ENCODE measurements at regions not wholly inside any gene's neighbourhood (a gene's known extent, or its start where the extent isn't known, plus 50 kb on each side); places are given as distances from the start of the nearest gene placed in this dataset.

- TF ChIP-seq ZNF462 (CRISPR knock-in tag; IDR thresholded peaks at IDR 0.05) (no peak), EZH2 (IDR thresholded peaks at IDR 0.05; ENCODE audit: low read depth, unreplicated experiment) (no peak), CREB1 (CRISPR knock-in tag; IDR thresholded peaks at IDR 0.05; ENCODE audit: low read depth) (no peak), NANOG (IDR thresholded peaks at IDR 0.05; ENCODE audit: borderline replicate concordance) (no peak)
Observed at GRCh38 chr2:18170642-18171041, 292.2 kb downstream of the KCNS3 start (continued).

- H3K36me3 ChIP-seq (ENCODE audit: insufficient read depth): no peaks in the 10 kb centered on the region
- Mint-ChIP-seq H3K4me3 (no peak overlapping the region), H3K9me3 (no peaks in the 10 kb centered on the region), H3K27ac (no peak overlapping the region), H3K4me1 (no peaks in the 10 kb centered on the region), H3K36me3 (ENCODE audit: low read depth) (no peaks in the 10 kb centered on the region), H3K27me3 (ENCODE audit: insufficient read depth, low read depth, poor library complexity) (peaks cover 4% of the 10 kb centered on the region)
- H3K4me1 ChIP-seq (ENCODE audit: insufficient read depth): no peaks in the 10 kb centered on the region
- H3F3A ChIP-seq (replicated peaks; ENCODE audit: low read depth): no peaks in the 10 kb centered on the region
- no peaks in the 10 kb centered on the region for H3K79me2 ChIP-seq (replicated peaks; ENCODE audit: insufficient read depth)
- H4K20me1 ChIP-seq (replicated peaks; ENCODE audit: insufficient read depth): no peaks in the 10 kb centered on the region
- H3K4me2 ChIP-seq: no peak overlapping the region
- no peak overlapping the region for H3K4me3 ChIP-seq
- no peak for ATAC-seq
- no peak for DNase-seq (ENCODE audit: low spot score)
- no peak overlapping the region for H2AFZ ChIP-seq
- H3K27me3 ChIP-seq (ENCODE audit: insufficient read depth): no peaks in the 10 kb centered on the region
- H3K27ac ChIP-seq (ENCODE audit: low read depth): no peak overlapping the region
- H3K9me2 ChIP-seq (ENCODE audit: insufficient read depth): no peaks in the 10 kb centered on the region; the same call in 1 of the 2 replicates
- TF ChIP-seq JUNB (IDR thresholded peaks at IDR 0.05; ENCODE audit: unreplicated experiment) (no peak), REST (IDR thresholded peaks at IDR 0.05; ENCODE audit: unreplicated experiment) (no peak), CTCF (conservative IDR thresholded peaks at IDR 0.05; ENCODE audit: low read depth in 2 of 2) (no peak), NANOG (IDR thresholded peaks at IDR 0.05; ENCODE audit: borderline replicate concordance) (no peak), STAT1 (IDR thresholded peaks at IDR 0.05; ENCODE audit: unreplicated experiment) (no peak), ZNF331 (CRISPR knock-in tag; IDR thresholded peaks at IDR 0.05; ENCODE audit: low read depth) (no peak), EZH2phosphoT487 (IDR thresholded peaks at IDR 0.05; ENCODE audit: unreplicated experiment) (no peak)
Observed at GRCh38 chr2:18169893-18170175, 291.4 kb downstream of the KCNS3 start.
